ENCODE measurements at regions not wholly inside any gene's neighbourhood (a gene's known extent, or its start where the extent isn't known, plus 50 kb on each side); places are given as distances from the start of the nearest gene placed in this dataset. TPM values are rescaled to one million over a fixed set of nuclear protein-coding genes. Genes with fewer than 3 reads are reported as not detected.

DNA sequence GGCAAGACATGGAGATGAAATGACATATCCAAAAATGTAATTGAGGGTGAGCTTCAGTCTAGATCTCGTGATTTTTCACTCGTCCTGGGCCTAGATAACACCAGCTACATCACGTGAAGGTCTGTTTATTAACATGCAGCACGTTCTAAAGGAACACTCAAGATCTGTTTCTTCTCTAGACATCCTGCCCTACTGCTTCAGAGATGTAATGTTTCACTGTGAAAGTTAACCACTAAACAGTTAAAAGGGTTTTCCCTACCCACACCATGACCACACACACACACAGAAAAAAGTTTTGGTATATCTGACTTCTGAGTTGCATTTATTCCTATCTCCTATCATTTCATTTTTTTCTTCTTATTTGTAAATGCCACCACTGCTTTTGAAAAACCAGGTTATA lies 52.3 kb upstream of the SMIM31 start:
- Histone ChIP-seq H2AFZ (ENCODE audit: low read length) (no peak overlapping the region), H3K27ac (ENCODE audit: low read depth, low read length, poor library complexity, severe bottlenecking) (no peak overlapping the region), H3K9me2 (ENCODE audit: insufficient read depth, low read length) (no peaks in the 10 kb centered on the region), H4K20me1 (ENCODE audit: insufficient read depth, low read length) (no peaks in the 10 kb centered on the region), H3K4me2 (ENCODE audit: low read length) (no peak overlapping the region), H3K9me3 (ENCODE audit: low read length) (no peaks in the 10 kb centered on the region), H3K4me3 (ENCODE audit: low read depth, low read length, poor library complexity, severe bottlenecking) (no peak overlapping the region), H3K36me3 (ENCODE audit: insufficient read depth, low read length) (no peaks in the 10 kb centered on the region), H3K79me2 (ENCODE audit: insufficient read depth, low read depth, low read length) (no peaks in the 10 kb centered on the region), H3K4me1 (ENCODE audit: insufficient read depth, low read length, poor library complexity, severe bottlenecking) (no peaks in the 10 kb centered on the region)
- DNase-seq (ENCODE audit: low spot score): no peak
- POLR2A ChIA-PET: no interaction called here
- intact Hi-C loops (cut with micrococcal nuclease; ENCODE audit: unreplicated experiment): no loop called here
- TF ChIP-seq, protein P1, sequence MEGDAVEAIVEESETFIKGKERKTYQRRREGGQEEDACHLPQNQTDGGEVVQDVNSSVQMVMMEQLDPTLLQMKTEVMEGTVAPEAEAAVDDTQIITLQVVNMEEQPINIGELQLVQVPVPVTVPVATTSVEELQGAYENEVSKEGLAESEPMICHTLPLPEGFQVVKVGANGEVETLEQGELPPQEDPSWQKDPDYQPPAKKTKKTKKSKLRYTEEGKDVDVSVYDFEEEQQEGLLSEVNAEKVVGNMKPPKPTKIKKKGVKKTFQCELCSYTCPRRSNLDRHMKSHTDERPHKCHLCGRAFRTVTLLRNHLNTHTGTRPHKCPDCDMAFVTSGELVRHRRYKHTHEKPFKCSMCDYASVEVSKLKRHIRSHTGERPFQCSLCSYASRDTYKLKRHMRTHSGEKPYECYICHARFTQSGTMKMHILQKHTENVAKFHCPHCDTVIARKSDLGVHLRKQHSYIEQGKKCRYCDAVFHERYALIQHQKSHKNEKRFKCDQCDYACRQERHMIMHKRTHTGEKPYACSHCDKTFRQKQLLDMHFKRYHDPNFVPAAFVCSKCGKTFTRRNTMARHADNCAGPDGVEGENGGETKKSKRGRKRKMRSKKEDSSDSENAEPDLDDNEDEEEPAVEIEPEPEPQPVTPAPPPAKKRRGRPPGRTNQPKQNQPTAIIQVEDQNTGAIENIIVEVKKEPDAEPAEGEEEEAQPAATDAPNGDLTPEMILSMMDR (conservative IDR thresholded peaks at IDR 0.05; ENCODE audit: low read length): no peak
- TF ChIP-seq EZH2phosphoT487 (IDR thresholded peaks at IDR 0.05; ENCODE audit: borderline replicate concordance, low read depth, low read length): no peak
- CTCF ChIA-PET (ENCODE audit: unreplicated experiment): no interaction called here
- BruUV-seq (replicated peaks): no TSS peak

Small RNA genes in the stretch of these regions (small RNA-seq; reads per million reads assigned to genes)
- gene AC074198.2 (not detected), gene RNU6-284P (not detected)

Measured in OCI-LY7 (cell line).